Muscle of leg (tissue), 3 donors: ENCODE measurements at regions not wholly inside any gene's neighbourhood (a gene's known extent, or its start where the extent isn't known, plus 50 kb on each side); places are given as distances from the start of the nearest gene placed in this dataset.

ENCODE experiments used
- DNase-seq: peaks from one replicate; pipeline ENCODE4 v3.0.0; 2013
- H3K27ac ChIP-seq: one replicate; pipeline ENCODE4 v1.5.1; 2013; ENCODE audit warnings: mild to moderate bottlenecking, low read length, control low read depth
- H3K27me3 ChIP-seq: one replicate; pipeline ENCODE4 v1.6.1; 2013; ENCODE audit warnings: low read length; ENCODE audit not compliant: control insufficient read depth, insufficient read depth
- H3K36me3 ChIP-seq: one replicate; pipeline ENCODE4 v1.6.1; 2013; ENCODE audit warnings: low read length; ENCODE audit not compliant: control insufficient read depth, insufficient read depth
- H3K4me1 ChIP-seq: one replicate; pipeline ENCODE4 v1.6.1; 2013; ENCODE audit warnings: low read length; ENCODE audit not compliant: control insufficient read depth, insufficient read depth
- H3K4me3 ChIP-seq: one replicate; pipeline ENCODE4 v1.5.1; 2013; ENCODE audit warnings: low read length, control low read depth
- H3K9me3 ChIP-seq: replicated peaks from 2 replicates; pipeline ENCODE4 v1.6.1; 2013; ENCODE audit warnings: low read depth, low read length; ENCODE audit not compliant: control insufficient read depth
- WGBS: methylation state at CpG from one replicate; pipeline ENCODE4 v1.1.5; 2013; ENCODE audit warnings: missing lambda C conversion rate; ENCODE audit not compliant: insufficient coverage; 5-methylcytosine and 5-hydroxymethylcytosine counted together

DNA sequence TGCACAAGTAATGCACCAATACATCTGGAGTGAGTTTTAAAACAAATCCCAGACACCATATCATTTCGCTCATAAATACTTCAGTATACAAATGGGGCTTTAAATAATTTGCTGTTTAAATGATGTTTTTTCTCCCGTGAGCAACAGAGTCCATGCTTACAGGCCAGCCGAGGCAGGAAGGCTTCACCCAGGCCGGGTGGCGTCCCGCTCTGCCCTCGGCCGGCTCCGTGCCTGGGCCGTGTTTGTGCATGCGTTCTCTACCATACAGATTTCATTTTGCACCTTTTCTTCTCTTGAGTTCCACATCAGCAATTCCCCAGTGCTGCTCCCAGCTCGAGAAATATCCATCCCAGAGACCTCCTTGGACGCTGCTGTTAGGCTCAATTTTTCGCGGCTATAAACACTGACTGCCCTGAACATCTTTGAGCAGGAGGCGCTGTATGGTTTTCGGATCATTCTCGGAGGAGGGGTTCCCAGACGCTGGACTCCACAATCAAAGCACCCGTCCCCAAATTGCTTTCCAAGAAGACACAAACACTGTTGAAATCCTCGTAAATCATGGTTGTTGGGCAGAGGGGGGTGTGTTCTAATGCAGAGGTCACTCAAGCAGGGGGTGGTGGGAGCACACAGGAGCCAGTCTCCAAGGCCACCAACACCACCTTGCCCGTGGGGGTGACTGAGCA lies 91.6 kb downstream of the MICALL2 start:
- peaks cover 4% of the 10 kb centered on the region for H3K9me3 ChIP-seq
- no peaks in the 10 kb centered on the region for H3K36me3 ChIP-seq
- no peak overlapping the region for H3K27ac ChIP-seq
- DNase-seq = no peak
- H3K27me3 ChIP-seq = peaks cover 73% of the 10 kb centered on the region
- 10% methylated on average over 15 of the region's 22 CpGs for WGBS
- H3K4me3 ChIP-seq = no peak overlapping the region
- H3K4me1 ChIP-seq = no peaks in the 10 kb centered on the region

DNA sequence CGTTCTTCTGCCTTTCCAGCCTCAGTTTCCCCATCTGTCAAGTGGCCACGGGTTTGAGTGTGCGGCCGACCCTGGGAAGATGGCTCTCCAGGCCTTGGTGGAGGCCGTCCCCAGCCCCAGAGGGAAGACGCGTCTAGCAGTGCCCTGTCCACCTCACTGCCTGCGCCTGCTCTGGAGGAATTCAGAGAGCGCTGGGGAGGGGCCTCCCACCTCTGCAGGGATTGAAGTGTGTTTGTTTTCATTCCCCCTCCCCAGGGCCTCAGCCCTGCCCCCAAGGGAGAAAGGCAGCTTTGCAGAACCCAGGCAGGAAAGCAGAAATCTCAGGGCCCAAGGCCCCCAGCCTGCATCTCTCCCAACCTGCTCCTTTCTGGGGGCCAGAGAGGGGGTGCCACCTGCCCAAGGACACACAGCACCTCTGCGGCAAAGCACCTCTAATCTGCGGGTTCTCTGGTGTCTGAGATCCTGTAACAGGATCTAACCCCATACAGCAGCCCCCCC lies 91.0 kb downstream of the MICALL2 start:
- 15% methylated on average over 7 of the region's 11 CpGs for WGBS
- Histone ChIP-seq H3K27ac (no peak overlapping the region), H3K36me3 (no peaks in the 10 kb centered on the region)

DNA sequence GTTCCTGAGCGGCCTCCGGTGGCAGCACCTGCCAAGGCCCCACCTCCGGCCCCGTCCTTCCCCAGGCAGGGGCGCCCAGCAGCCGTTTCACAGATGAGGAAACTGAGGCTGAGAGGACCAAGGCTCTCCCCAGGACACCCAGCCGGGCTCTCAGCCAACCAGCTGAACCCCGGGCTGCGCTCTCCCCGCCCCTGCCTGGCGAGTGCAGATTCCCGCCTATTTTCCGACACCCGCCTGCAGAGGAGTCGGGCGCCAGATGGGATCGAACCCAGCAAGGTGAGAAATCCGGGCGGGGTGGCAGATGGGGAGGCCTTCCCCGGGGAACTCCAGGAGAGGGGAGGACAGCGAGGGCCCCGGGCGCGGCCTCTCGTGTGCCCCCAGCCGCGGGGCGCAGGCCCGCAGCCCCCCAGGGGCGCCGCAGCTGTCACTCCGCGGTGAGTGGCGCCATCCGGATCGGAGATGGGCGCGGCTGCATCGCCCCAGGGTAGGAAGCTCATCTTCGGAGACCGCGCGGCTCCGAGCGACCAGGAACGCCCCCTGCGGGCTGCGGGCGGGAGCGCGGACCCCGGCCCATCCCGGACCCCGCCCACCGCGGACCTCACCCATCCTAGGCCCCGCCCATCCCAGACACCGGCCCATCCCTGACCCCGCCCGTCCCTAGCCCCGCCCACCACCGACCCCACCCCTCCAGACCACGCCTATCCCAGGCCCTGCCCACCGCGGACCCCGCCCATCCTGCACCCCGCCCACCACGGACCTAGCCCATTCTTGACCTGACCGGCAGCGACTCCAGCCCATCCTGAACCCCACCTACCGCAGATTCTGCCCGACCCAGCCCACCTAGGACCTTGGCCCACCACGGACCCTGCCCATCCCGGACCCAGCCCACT lies 90.3 kb downstream of the MICALL2 start:
- H3K4me1 ChIP-seq = no peaks in the 10 kb centered on the region
- H3K36me3 ChIP-seq = no peaks in the 10 kb centered on the region
- H3K27me3 ChIP-seq = peaks cover 80% of the 10 kb centered on the region
- no peak overlapping the region for H3K4me3 ChIP-seq
- WGBS = 2% methylated on average over 70 of the region's 74 CpGs
- H3K9me3 ChIP-seq = peaks cover 4% of the 10 kb centered on the region
- DNase-seq = peak; percentile 12
- no peak overlapping the region for H3K27ac ChIP-seq

More for the DNA sequence above, 91.0 kb downstream of the MICALL2 start:
- DNase-seq = no peak
- Histone ChIP-seq H3K4me1 (no peaks in the 10 kb centered on the region), H3K27me3 (peaks cover 78% of the 10 kb centered on the region), H3K9me3 (peaks cover 4% of the 10 kb centered on the region), H3K4me3 (no peak overlapping the region)

DNA sequence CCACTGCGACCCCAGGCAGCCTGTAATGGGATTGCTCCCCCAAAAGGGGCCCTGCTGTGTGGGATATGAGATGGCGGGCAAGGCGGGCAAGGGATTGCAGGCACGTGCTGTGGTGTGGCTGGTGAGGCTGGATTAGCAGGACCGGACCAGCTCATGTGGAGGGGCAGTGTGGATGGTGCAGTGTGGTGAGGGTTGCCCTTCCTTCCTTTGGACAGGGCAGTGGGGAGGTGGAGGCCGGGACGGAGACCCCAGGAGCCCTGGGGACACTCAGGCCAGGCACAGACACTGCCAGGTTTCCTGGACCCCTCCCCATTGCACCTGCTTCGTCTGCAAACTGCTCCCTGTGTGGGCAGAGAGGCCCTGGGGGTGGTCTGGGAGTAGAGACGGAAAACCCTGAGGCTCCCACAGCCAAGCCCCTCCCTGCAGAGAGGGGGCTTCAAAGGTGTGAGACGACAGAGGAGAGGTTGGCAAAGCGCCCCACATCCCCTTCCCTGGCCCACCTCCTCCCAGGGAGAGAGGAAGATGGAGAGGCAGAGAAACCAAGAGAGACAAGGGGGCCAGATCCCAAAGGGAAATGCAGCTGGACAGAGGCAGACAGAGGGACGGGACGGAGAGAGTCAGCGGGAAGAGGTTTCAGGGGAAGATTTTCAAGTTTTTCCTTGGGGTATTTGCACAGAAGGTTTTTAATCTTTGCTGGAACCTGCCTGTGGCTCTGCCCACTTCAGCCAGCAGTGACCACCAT lies 89.2 kb downstream of the MICALL2 start:
- Histone ChIP-seq H3K27ac (no peak overlapping the region), H3K27me3 (peaks cover 80% of the 10 kb centered on the region), H3K36me3 (no peaks in the 10 kb centered on the region), H3K4me3 (no peak overlapping the region), H3K9me3 (peaks cover 4% of the 10 kb centered on the region), H3K4me1 (no peaks in the 10 kb centered on the region)
- DNase-seq = no peak
- WGBS = 11% methylated on average over 6 of the region's 14 CpGs

DNA sequence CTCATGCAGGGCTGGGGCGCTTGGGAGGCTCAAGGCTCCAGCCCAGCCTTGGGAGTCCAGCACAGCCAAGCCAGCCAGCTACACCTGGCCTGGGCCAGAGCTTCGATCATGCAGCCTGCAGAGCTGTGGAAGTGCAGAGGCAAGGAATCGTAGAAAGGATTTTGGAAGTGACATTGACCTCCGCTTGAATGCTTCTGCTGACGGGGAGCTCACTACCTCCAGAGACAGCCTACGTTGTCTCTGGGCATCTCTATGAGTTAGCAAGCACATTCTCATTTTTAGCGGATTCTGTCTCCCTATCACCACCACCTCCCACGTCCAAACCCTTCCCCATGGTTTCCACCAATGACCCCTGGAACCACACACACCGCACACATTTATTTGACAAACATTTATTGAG lies 88.5 kb downstream of the MICALL2 start:
- Histone ChIP-seq H3K36me3 (no peaks in the 10 kb centered on the region), H3K4me1 (no peaks in the 10 kb centered on the region), H3K27ac (no peak overlapping the region), H3K4me3 (no peak overlapping the region), H3K27me3 (peaks cover 75% of the 10 kb centered on the region), H3K9me3 (peaks cover 4% of the 10 kb centered on the region)
- WGBS = 62% methylated on average over 6 of the region's 9 CpGs
- no peak for DNase-seq

DNA sequence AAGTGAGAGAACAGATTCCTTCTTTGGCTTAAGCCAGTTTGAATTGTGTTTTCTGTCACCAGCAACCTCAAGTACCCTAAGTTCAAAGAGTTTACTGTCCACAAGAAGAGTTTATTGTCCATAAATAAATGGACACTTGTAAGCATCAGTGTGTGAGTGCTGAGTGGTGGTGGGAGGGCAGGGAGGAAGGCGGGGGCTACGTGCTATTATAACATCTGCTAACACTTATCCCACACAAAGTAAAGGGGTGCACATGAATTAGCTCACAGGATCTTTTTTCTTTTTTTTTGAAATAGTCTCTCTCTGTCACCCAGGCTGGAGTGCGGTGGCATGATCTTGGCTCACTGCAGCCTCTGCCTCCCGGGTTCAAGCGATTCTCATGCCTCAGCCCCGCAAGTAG lies 87.2 kb downstream of the MICALL2 start:
- H3K4me1 ChIP-seq = no peaks in the 10 kb centered on the region
- H3K27me3 ChIP-seq = peaks cover 74% of the 10 kb centered on the region
- DNase-seq = no peak
- no peaks in the 10 kb centered on the region for H3K9me3 ChIP-seq
- no CpG with 5 or more reads among the region's 6 CpGs for WGBS
- no peak overlapping the region for H3K4me3 ChIP-seq
- H3K36me3 ChIP-seq = no peaks in the 10 kb centered on the region
- H3K27ac ChIP-seq = no peak overlapping the region

DNA sequence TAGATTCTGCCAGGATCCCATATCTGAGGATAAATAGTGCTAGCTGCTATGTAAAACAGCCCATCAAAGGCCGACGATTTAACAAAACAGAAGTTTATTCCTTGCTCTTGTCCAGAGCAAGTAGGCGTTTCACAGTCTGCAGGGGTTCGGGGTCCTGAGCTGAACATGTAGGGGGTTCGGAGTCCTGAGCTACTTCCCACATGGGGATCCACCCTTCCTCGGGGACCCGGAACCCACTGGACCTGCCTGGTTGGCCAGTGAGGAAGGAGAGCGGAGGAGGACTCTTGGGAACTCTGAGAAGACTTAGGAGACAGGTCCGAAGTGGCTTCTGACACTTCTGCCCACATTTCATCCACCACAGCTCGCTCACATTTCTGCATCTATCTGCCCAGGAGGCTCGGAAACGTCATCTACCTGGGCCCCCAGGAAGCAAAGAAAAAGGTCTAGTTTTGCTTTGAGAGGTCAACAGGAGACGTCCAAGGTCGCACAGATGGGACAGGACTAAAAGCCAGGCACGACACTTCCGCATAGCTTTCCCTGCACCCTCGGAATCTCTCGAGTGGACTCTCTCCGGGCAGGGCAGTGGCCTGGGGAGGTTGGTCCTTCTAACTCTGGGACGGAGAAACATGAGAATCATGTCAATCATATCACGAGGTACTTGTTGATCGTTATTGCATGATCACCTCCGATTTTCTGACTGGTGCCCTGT lies 86.4 kb downstream of the MICALL2 start:
- 71% methylated on average over 18 of the region's 23 CpGs for WGBS
- Histone ChIP-seq H3K36me3 (no peaks in the 10 kb centered on the region), H3K27ac (no peak overlapping the region), H3K4me1 (no peaks in the 10 kb centered on the region), H3K9me3 (no peaks in the 10 kb centered on the region), H3K27me3 (peaks cover 74% of the 10 kb centered on the region), H3K4me3 (no peak overlapping the region)
- DNase-seq = no peak

DNA sequence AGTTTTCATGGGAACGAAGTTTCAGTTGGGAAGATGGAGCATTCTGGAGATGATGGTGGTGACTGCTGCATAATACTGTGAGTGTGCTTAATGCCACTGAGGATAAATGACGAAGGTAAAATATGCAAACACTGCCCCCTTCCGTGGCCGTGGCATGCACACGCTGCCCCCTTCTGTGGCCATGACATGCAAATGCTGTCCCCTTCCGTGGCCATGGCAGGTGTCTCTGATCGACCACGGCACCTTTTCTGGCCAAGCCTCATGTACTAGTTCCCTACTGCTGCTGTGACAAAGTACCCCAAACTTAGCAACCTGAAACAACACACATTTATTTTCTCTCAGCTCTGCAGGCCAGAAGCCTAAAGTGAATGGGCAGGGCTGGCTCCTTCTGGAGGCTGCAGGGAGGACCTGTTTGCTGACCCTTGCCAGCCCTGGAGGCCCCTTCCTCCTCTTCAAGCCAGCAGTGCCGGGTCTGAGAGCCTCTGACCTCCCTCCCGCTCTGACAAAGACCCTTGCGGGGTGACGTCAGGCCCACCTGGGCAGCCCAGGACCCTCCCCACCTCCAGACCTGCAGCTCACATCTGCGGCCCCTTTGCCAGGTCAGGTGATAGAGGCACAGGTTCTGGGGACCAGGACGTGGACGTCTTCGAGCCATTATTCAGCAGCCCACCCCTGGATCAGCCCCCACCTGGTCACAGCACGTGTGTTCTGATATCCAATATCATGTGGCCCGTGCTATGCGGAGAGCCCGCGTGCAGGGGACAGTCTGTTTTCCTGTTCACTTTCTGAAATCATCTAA lies 82.0 kb downstream of the MICALL2 start:
- H3K4me1 ChIP-seq = no peaks in the 10 kb centered on the region
- peaks cover 53% of the 10 kb centered on the region for H3K27me3 ChIP-seq
- no peak for DNase-seq
- H3K36me3 ChIP-seq = no peaks in the 10 kb centered on the region
- H3K9me3 ChIP-seq = no peaks in the 10 kb centered on the region
- H3K27ac ChIP-seq = no peak overlapping the region
- no peak overlapping the region for H3K4me3 ChIP-seq
- 64% methylated on average over 17 of the region's 21 CpGs for WGBS
